ENCODE measurements at regions not wholly inside any gene's neighbourhood (a gene's known extent, or its start where the extent isn't known, plus 50 kb on each side); places are given as distances from the start of the nearest gene placed in this dataset.

DNA sequence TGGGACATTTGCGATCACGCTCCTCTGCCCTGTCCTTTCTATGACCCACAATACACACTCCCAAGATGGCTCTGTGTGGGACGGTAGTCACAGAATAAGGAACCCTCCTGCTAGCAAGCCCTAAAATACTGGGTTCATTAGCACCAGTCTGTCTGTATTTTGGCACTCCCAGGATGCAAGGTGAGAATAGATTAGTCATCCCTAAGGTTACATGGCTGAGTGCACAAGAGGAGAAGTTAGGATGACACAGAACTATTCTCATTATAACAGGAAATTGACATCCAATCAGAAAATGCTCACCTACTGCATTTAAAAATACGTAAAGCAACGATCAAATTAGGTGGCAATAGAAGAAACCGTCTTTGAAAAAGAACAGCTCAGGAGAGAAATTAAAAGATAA is 590.2 kb downstream of the EPHA4 start:
- TF ChIP-seq POLR2A (IDR thresholded peaks at IDR 0.05), result no peak
- TF ChIP-seq, protein P1, sequence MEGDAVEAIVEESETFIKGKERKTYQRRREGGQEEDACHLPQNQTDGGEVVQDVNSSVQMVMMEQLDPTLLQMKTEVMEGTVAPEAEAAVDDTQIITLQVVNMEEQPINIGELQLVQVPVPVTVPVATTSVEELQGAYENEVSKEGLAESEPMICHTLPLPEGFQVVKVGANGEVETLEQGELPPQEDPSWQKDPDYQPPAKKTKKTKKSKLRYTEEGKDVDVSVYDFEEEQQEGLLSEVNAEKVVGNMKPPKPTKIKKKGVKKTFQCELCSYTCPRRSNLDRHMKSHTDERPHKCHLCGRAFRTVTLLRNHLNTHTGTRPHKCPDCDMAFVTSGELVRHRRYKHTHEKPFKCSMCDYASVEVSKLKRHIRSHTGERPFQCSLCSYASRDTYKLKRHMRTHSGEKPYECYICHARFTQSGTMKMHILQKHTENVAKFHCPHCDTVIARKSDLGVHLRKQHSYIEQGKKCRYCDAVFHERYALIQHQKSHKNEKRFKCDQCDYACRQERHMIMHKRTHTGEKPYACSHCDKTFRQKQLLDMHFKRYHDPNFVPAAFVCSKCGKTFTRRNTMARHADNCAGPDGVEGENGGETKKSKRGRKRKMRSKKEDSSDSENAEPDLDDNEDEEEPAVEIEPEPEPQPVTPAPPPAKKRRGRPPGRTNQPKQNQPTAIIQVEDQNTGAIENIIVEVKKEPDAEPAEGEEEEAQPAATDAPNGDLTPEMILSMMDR (IDR thresholded peaks at IDR 0.05 in 8 of 11, conservative IDR thresholded peaks at IDR 0.05 in 3 of 11), result no peak
